Esophagus squamous epithelium (tissue), 5 donors: ENCODE measurements at regions not wholly inside any gene's neighbourhood (a gene's known extent, or its start where the extent isn't known, plus 50 kb on each side); places are given as distances from the start of the nearest gene placed in this dataset.
"Not testable (repeated sequence)": the region's sequence is repeated elsewhere in the genome, so short reads cannot be mapped to it uniquely, and the experiment has no call there.

Source experiments
- DNase-seq: peaks from one replicate; lab custom pipeline; 2025; lab: John Stamatoyannopoulos, UW
- H3K27ac ChIP-seq, 4 donors: fragments of 200-600 bp; sonication (generic); one replicate each; pipeline ENCODE4 v1.5.1; 2016 to 2019; ENCODE audit warnings: mild to moderate bottlenecking in 1 of 4
- H3K27me3 ChIP-seq, 4 donors: fragments of 200-600 bp; sonication (generic); 1 replicate in 3 of 4; 2 replicates in 1 of 4; pipeline versions ENCODE4 v1.5.1 to v1.6.0; 2017 to 2021; ENCODE audit warnings: antibody characterized with exemption in 1 of 4
- H3K36me3 ChIP-seq, 3 donors: fragments of 200-600 bp; sonication (generic); one replicate each; pipeline ENCODE4 v1.5.1; 2016 to 2019
- H3K4me1 ChIP-seq, 3 donors: fragments of 200-600 bp; sonication (generic); one replicate each; pipeline ENCODE4 v1.5.1; 2017 to 2019
- H3K4me3 ChIP-seq, 4 donors: fragments of 200-600 bp; sonication (generic); 1 replicate in 3 of 4; 2 replicates in 1 of 4; pipeline ENCODE4 v1.5.1; 2016 to 2019; ENCODE audit warnings: mild to moderate bottlenecking in 2 of 4, moderate library complexity in 1 of 4
- H3K9me3 ChIP-seq, 3 donors: fragments of 200-600 bp; sonication (generic); one replicate each; pipeline ENCODE4 v1.5.1; 2016 to 2019
- CTCF ChIP-seq, 6 experiments: fragments of 450-650 bp in 4 of 6; fragments of 200-600 bp in 2 of 6; sonication (generic) in 2 of 6; IDR thresholded peaks; one replicate each; pipeline ENCODE4 v1.5.1; 2016 to 2019; ENCODE audit warnings: antibody characterized with exemption in 6 of 6, mild to moderate bottlenecking in 4 of 6, moderate library complexity in 4 of 6
- POLR2A ChIP-seq, 4 donors: fragments of 450-650 bp; IDR thresholded peaks; one replicate each; pipeline ENCODE4 v1.6.1; 2017; ENCODE audit warnings: antibody characterized with exemption in 4 of 4, mild to moderate bottlenecking in 4 of 4, moderate library complexity in 3 of 4
- WGBS, 2 donors: methylation state at CpG; one replicate each; pipeline ENCODE4 v1.1.5; 2018; 5-methylcytosine and 5-hydroxymethylcytosine counted together
- intact Hi-C: fragments of 100-400 bp; cut with DNase I; formaldehyde crosslinking; loops from one replicate; pipeline ENCODE4 v1.15.0; 2022
- donor health status: DM: yes; HTN: yes; CAD: no.

- no peak for DNase-seq
- no peak for TF ChIP-seq POLR2A (IDR thresholded peaks at IDR 0.05)
- no peak for TF ChIP-seq CTCF (IDR thresholded peaks at IDR 0.05)
- Histone ChIP-seq H3K36me3 (no peaks in the 10 kb centered on the region), H3K4me1 (no peaks in the 10 kb centered on the region), H3K9me3 (no peaks in the 10 kb centered on the region), H3K27ac (no peak overlapping the region), H3K27me3 (no peaks in the 10 kb centered on the region), H3K4me3 (no peak overlapping the region)
- intact Hi-C loops: no loop called here
These were observed 706.9 kb upstream of the CTNND2 start for GRCh38 chr5:12611132-12611531.

- 38 to 46% methylated on average over 2 of the region's 2 CpGs for WGBS, 2 donors
- H3K27ac ChIP-seq, H3K4me1 ChIP-seq, H3K27me3 ChIP-seq, H3K4me3 ChIP-seq, H3K36me3 ChIP-seq, intact Hi-C loops, H3K9me3 ChIP-seq, DNase-seq: not testable (repeated sequence)
These were observed 703.6 kb upstream of the CTNND2 start for GRCh38 chr5:12607817-12608216.

- H3K4me1 ChIP-seq: no peaks in the 10 kb centered on the region
- no peak overlapping the region for H3K27ac ChIP-seq
- no peaks in the 10 kb centered on the region for H3K9me3 ChIP-seq
- intact Hi-C loops: no loop called here
- 80 to 81% methylated on average over 3 of the region's 3 CpGs for WGBS, 2 donors
- no peak overlapping the region for H3K4me3 ChIP-seq
- no peaks in the 10 kb centered on the region for H3K36me3 ChIP-seq
- no peaks in the 10 kb centered on the region for H3K27me3 ChIP-seq
- TF ChIP-seq POLR2A (IDR thresholded peaks at IDR 0.05) (no peak), CTCF (IDR thresholded peaks at IDR 0.05) (no peak)
- no peak for DNase-seq
These were observed 688.0 kb upstream of the CTNND2 start for GRCh38 chr5:12592228-12592627.

- peaks cover 0 to 8% (median 0%) of the 10 kb centered on the region in 3 donors for H3K9me3 ChIP-seq
- intact Hi-C loops: no loop called here
- no peaks in the 10 kb centered on the region for H3K36me3 ChIP-seq
- H3K27ac ChIP-seq: no peak overlapping the region
- no peaks in the 10 kb centered on the region for H3K27me3 ChIP-seq
- TF ChIP-seq POLR2A (IDR thresholded peaks at IDR 0.05) (no peak), CTCF (IDR thresholded peaks at IDR 0.05) (no peak)
- no peak overlapping the region for H3K4me3 ChIP-seq
- DNase-seq: no peak
- no peaks in the 10 kb centered on the region for H3K4me1 ChIP-seq
These were observed 682.2 kb upstream of the CTNND2 start for GRCh38 chr5:12586406-12586805.

GRCh38 chr5:12578803-12579202, 674.6 kb upstream of the CTNND2 start:
- DNase-seq, H3K4me1 ChIP-seq, H3K27ac ChIP-seq, intact Hi-C loops, H3K36me3 ChIP-seq, H3K27me3 ChIP-seq, H3K4me3 ChIP-seq: not testable (repeated sequence)
- H3K9me3 ChIP-seq: peaks cover 0 to 10% (median 0%) of the 10 kb centered on the region in 3 donors
- 83 to 87% methylated on average over 12 to 13 of the region's 13 CpGs for WGBS, 2 donors

- DNase-seq, H3K36me3 ChIP-seq, H3K4me3 ChIP-seq, H3K27me3 ChIP-seq, H3K4me1 ChIP-seq, intact Hi-C loops, H3K27ac ChIP-seq: not testable (repeated sequence)
- peaks cover 0 to 16% (median 0%) of the 10 kb centered on the region in 3 donors for H3K9me3 ChIP-seq
- 92 to 100% methylated on average over 1 of the region's 1 CpG for WGBS, 2 donors
These were observed 672.7 kb upstream of the CTNND2 start for GRCh38 chr5:12576953-12577352.

GRCh38 chr5:12574298-12575093, 670.2 kb upstream of the CTNND2 start:
- 87 to 91% methylated on average over 6 to 7 of the region's 56 CpGs for WGBS, 2 donors
- H3K27ac ChIP-seq, DNase-seq, H3K36me3 ChIP-seq, H3K27me3 ChIP-seq, H3K4me1 ChIP-seq, intact Hi-C loops, H3K4me3 ChIP-seq: not testable (repeated sequence)
- peaks cover 0 to 16% (median 0%) of the 10 kb centered on the region in 3 donors for H3K9me3 ChIP-seq

GRCh38 chr5:12573916-12574297, 669.7 kb upstream of the CTNND2 start:
- H3K27ac ChIP-seq, intact Hi-C loops, H3K4me3 ChIP-seq, H3K36me3 ChIP-seq, H3K27me3 ChIP-seq, DNase-seq, H3K4me1 ChIP-seq: not testable (repeated sequence)
- peaks cover 0 to 16% (median 0%) of the 10 kb centered on the region in 3 donors for H3K9me3 ChIP-seq
- no CpG with 5 or more reads among the region's 30 CpGs for WGBS, 2 donors
